HPDE6-E6E7 (cell line): ENCODE measurements at regions not wholly inside any gene's neighbourhood (a gene's known extent, or its start where the extent isn't known, plus 50 kb on each side); places are given as distances from the start of the nearest gene placed in this dataset.
"Not testable (repeated sequence)": the region's sequence is repeated elsewhere in the genome, so short reads cannot be mapped to it uniquely, and the experiment has no call there.

Source experiments
- DNase-seq: peaks from one replicate; pipeline ENCODE4 v3.0.0; 2011; ENCODE audit warnings: missing footprints; ENCODE audit errors: extremely low spot score

GRCh38 chr3:181919375-181919774 lies 207.7 kb downstream of the SOX2 start:
- peak; percentile 54 for DNase-seq

GRCh38 chr3:181920409-181920808 lies 208.7 kb downstream of the SOX2 start:
- no peak for DNase-seq

- DNase-seq: no peak
Measured at GRCh38 chr3:181921220-181921619, 209.5 kb downstream of the SOX2 start.

- DNase-seq: not testable (repeated sequence)
Measured at GRCh38 chr3:181925841-181926240, 214.1 kb downstream of the SOX2 start.

GRCh38 chr3:181929501-181929900 lies 217.8 kb downstream of the SOX2 start:
- no peak for DNase-seq

GRCh38 chr3:181930105-181930504 lies 218.4 kb downstream of the SOX2 start:
- DNase-seq: no peak

GRCh38 chr3:181932039-181932438 lies 220.3 kb downstream of the SOX2 start:
- DNase-seq: no peak

GRCh38 chr3:181933052-181933618 lies 221.4 kb downstream of the SOX2 start:
- no peak for DNase-seq

GRCh38 chr3:181935915-181936314 lies 224.2 kb downstream of the SOX2 start:
- no peak for DNase-seq

GRCh38 chr3:181936774-181937173 lies 225.0 kb downstream of the SOX2 start:
- no peak for DNase-seq

- not testable (repeated sequence) for DNase-seq
Measured at GRCh38 chr3:181938580-181938979, 226.9 kb downstream of the SOX2 start.

- DNase-seq: no peak
Measured at GRCh38 chr3:181940703-181941102, 229.0 kb downstream of the SOX2 start.

- DNase-seq: no peak
Measured at GRCh38 chr3:181941250-181941649, 229.5 kb downstream of the SOX2 start.

- no peak for DNase-seq
Measured at GRCh38 chr3:181943285-181943684, 231.6 kb downstream of the SOX2 start.

GRCh38 chr3:181947606-181948005 lies 235.9 kb downstream of the SOX2 start:
- DNase-seq: no peak

- peak; percentile 37 for DNase-seq
Measured at GRCh38 chr3:181948286-181948685, 236.6 kb downstream of the SOX2 start.

GRCh38 chr3:181952221-181952620 lies 240.5 kb downstream of the SOX2 start:
- no peak for DNase-seq

GRCh38 chr3:181952929-181953328 lies 241.2 kb downstream of the SOX2 start:
- no peak for DNase-seq

- no peak for DNase-seq
Measured at GRCh38 chr3:181955566-181955965, 243.8 kb downstream of the SOX2 start.

- no peak for DNase-seq
Measured at GRCh38 chr3:181956122-181956521, 244.4 kb downstream of the SOX2 start.

GRCh38 chr3:181966393-181966792 lies 254.7 kb downstream of the SOX2 start:
- no peak for DNase-seq

- no peak for DNase-seq
Measured at GRCh38 chr3:181969925-181970324, 258.2 kb downstream of the SOX2 start.

GRCh38 chr3:181971424-181971823 lies 259.7 kb downstream of the SOX2 start:
- no peak for DNase-seq

GRCh38 chr3:181974198-181974597 lies 262.5 kb downstream of the SOX2 start:
- peak; percentile 84 for DNase-seq
